Bronchial epithelial cell (primary cell): ENCODE measurements at regions not wholly inside any gene's neighbourhood (a gene's known extent, or its start where the extent isn't known, plus 50 kb on each side); places are given as distances from the start of the nearest gene placed in this dataset.
A peak's percentile ranks its signal among the peaks of the same experiment; 100 is the strongest.

ENCODE experiments used
- DNase-seq: peaks from one replicate; pipeline ENCODE4 v3.0.0-alpha.2; 2010; ENCODE audit warnings: low read depth
- FAIRE-seq: peaks from 2 replicates; lab custom pipeline; 2011; peaks lifted over from hg19 to GRCh38; lab: Jason Lieb, UNC
- H3K27me3 ChIP-seq: 2 replicates; pipeline ENCODE4 v1.5.1; 2011; ENCODE audit warnings: low read length; ENCODE audit not compliant: control insufficient read depth, insufficient read depth
- H3K36me3 ChIP-seq: 2 replicates; pipeline ENCODE4 v1.5.1; 2011; ENCODE audit warnings: low read length; ENCODE audit not compliant: control insufficient read depth, insufficient read depth
- H3K4me3 ChIP-seq: 2 replicates; pipeline ENCODE4 v1.5.1; 2011; ENCODE audit warnings: mild to moderate bottlenecking, low read depth, low read length, control low read depth
- CTCF ChIP-seq: IDR thresholded peaks from 2 replicates; pipeline ENCODE4 v1.5.1; 2011; ENCODE audit warnings: mild to moderate bottlenecking, moderate library complexity, low read length, control low read depth, inconsistent platforms; ENCODE audit not compliant: insufficient read depth, severe bottlenecking

DNA sequence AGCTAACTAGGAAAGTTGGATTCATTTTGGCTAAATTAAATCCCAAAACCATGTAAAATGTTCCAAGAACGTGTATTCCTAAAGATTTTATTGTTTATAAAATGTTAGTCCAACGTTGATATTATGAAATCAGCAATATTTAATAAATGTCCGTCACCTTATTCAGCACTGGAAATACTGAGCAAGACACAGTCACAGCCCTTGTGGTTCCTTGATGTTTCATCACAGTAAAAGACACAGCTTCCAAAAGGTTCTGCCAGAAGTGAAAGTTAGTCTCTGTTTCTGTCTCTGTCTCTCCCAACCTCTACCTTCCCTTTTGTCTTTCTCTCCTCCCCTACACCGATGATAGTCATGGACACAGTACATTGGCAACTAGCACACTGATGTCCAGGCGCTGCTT, 82.2 kb upstream of the BOC start:
- no peak for FAIRE-seq

DNA sequence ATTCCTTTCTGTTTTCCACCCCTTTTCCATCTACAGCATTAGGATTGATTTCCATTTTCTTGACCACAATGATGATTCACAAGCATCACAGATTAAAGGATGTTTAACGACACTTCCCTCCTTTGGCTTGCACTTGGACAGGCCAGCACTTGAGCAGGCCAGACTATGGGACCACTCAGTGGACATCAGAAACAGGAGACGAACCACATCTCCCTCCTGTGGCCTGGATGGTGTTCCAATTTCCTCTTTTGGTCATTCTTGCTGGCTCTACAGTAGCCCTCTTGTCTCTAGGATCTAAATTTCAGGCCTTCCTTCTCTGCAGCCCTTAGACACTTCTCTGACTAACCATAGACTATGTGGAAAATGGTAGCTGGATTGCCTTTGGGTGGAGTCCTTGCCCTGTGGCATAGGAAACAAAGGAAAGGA, 78.8 kb upstream of the BOC start:
- no peaks in the 10 kb centered on the region for H3K36me3 ChIP-seq
- DNase-seq (peak; percentile 38), FAIRE-seq (no peak)
- TF ChIP-seq CTCF = no peak
- H3K27me3 ChIP-seq = no peaks in the 10 kb centered on the region
- H3K4me3 ChIP-seq = no peak overlapping the region

More for the DNA sequence above, 82.2 kb upstream of the BOC start:
- no peak for DNase-seq
- H3K4me3 ChIP-seq = no peak overlapping the region
- H3K27me3 ChIP-seq = no peaks in the 10 kb centered on the region
- no peak for TF ChIP-seq CTCF
- H3K36me3 ChIP-seq = no peaks in the 10 kb centered on the region

- DNase-seq (no peak), FAIRE-seq (no peak)
- H3K27me3 ChIP-seq = no peaks in the 10 kb centered on the region
- H3K4me3 ChIP-seq = no peak overlapping the region
- no peak for TF ChIP-seq CTCF
- H3K36me3 ChIP-seq = no peaks in the 10 kb centered on the region
These were observed 78.2 kb upstream of the BOC start for GRCh38 chr3:113133140-113133539.

GRCh38 chr3:113136071-113136470, 75.3 kb upstream of the BOC start:
- DNase-seq (peak; percentile 33), FAIRE-seq (peak; percentile 80)
- Histone ChIP-seq H3K4me3 (no peak overlapping the region), H3K27me3 (no peaks in the 10 kb centered on the region), H3K36me3 (no peaks in the 10 kb centered on the region)
- TF ChIP-seq CTCF = peak; percentile 56

DNA sequence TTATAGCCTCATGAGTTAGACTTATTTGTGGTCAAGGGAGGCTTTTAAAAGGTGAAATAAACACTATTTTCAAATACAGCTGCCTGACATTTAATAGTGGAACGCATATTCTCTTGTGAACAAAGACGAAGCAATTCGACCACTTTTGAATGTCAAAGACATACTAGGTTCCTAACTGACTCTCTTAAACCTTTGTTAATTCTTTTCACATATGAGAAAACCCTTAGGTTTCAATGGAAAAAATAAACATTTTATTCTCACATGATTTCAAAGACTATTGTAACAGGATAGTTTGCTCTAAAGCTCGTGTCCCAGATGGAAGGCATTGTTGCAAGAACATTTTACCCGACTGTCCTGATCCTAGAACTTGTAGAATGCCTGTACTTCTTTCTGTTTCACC, 74.8 kb upstream of the BOC start:
- TF ChIP-seq CTCF = no peak
- H3K36me3 ChIP-seq = no peaks in the 10 kb centered on the region
- DNase-seq (no peak), FAIRE-seq (no peak)
- H3K4me3 ChIP-seq = no peak overlapping the region
- no peaks in the 10 kb centered on the region for H3K27me3 ChIP-seq
